GM12892 (cell line): ENCODE measurements at regions not wholly inside any gene's neighbourhood (a gene's known extent, or its start where the extent isn't known, plus 50 kb on each side); places are given as distances from the start of the nearest gene placed in this dataset.

ENCODE experiments used
- DNase-seq: peaks from one replicate; pipeline ENCODE4 v3.0.0; 2011; ENCODE audit not compliant: insufficient read length
- FAIRE-seq: peaks from 2 replicates; lab custom pipeline; 2011; peaks lifted over from hg19 to GRCh38; lab: Jason Lieb, UNC
- POLR2A ChIP-seq: IDR thresholded peaks from 2 replicates; pipeline ENCODE4 v1.6.1; 2011; ENCODE audit warnings: low read depth, low read length, control low read depth
- POLR2AphosphoS5 ChIP-seq: IDR thresholded peaks from 2 replicates; pipeline ENCODE4 v1.6.1; 2011; ENCODE audit warnings: low read depth, low read length, control low read depth
- TAF1 ChIP-seq: IDR thresholded peaks from 2 replicates; pipeline ENCODE4 v1.6.1; 2011; ENCODE audit warnings: low read depth, mild to moderate bottlenecking, control low read depth, low read length, borderline replicate concordance

- FAIRE-seq (no peak), DNase-seq (no peak)
- TF ChIP-seq POLR2A (no peak), POLR2AphosphoS5 (no peak), TAF1 (no peak)
These were observed 540.7 kb downstream of the HTR7 start for GRCh38 chr10:90317172-90317571.

GRCh38 chr10:90318659-90319058 lies 539.2 kb downstream of the HTR7 start:
- no peak for DNase-seq
- TF ChIP-seq TAF1 (no peak), POLR2AphosphoS5 (no peak)
- no peak for FAIRE-seq

- FAIRE-seq (peak; percentile 56), DNase-seq (no peak)
- TF ChIP-seq POLR2A (no peak), TAF1 (no peak), POLR2AphosphoS5 (no peak)
These were observed 538.5 kb downstream of the HTR7 start for GRCh38 chr10:90319188-90319914.

- DNase-seq: no peak
- no peak for TF ChIP-seq POLR2AphosphoS5
- no peak for TF ChIP-seq POLR2A
- no peak for TF ChIP-seq TAF1
- no peak for FAIRE-seq
These were observed 536.6 kb downstream of the HTR7 start for GRCh38 chr10:90321132-90321816.

- FAIRE-seq: no peak
- TF ChIP-seq POLR2AphosphoS5: no peak
- no peak for TF ChIP-seq TAF1
- TF ChIP-seq POLR2A: no peak
- no peak for DNase-seq
These were observed 531.2 kb downstream of the HTR7 start for GRCh38 chr10:90326498-90327267.

GRCh38 chr10:90327611-90328010 lies 530.2 kb downstream of the HTR7 start:
- DNase-seq (no peak), FAIRE-seq (no peak)
- TF ChIP-seq POLR2A (no peak), POLR2AphosphoS5 (no peak), TAF1 (no peak)

GRCh38 chr10:90328459-90328858 lies 529.4 kb downstream of the HTR7 start:
- no peak for TF ChIP-seq POLR2A
- TF ChIP-seq TAF1: no peak
- TF ChIP-seq POLR2AphosphoS5: no peak
- no peak for FAIRE-seq
- DNase-seq: no peak

- DNase-seq (no peak), FAIRE-seq (no peak)
- TF ChIP-seq POLR2A (no peak), TAF1 (no peak), POLR2AphosphoS5 (no peak)
These were observed 528.9 kb downstream of the HTR7 start for GRCh38 chr10:90328896-90329295.

GRCh38 chr10:90337316-90337715 lies 520.5 kb downstream of the HTR7 start:
- DNase-seq (no peak), FAIRE-seq (no peak)
- TF ChIP-seq TAF1 (no peak), POLR2AphosphoS5 (no peak), POLR2A (no peak)

GRCh38 chr10:90342480-90342879 lies 515.4 kb downstream of the HTR7 start:
- no peak for FAIRE-seq
- TF ChIP-seq POLR2AphosphoS5 (no peak), TAF1 (no peak), POLR2A (no peak)
- DNase-seq: no peak

GRCh38 chr10:90344226-90344625 lies 513.6 kb downstream of the HTR7 start:
- DNase-seq (no peak), FAIRE-seq (no peak)
- no peak for TF ChIP-seq POLR2A
- TF ChIP-seq TAF1: no peak
- no peak for TF ChIP-seq POLR2AphosphoS5
